WTC11 (cell line): ENCODE measurements at regions not wholly inside any gene's neighbourhood (a gene's known extent, or its start where the extent isn't known, plus 50 kb on each side); places are given as distances from the start of the nearest gene placed in this dataset.
"Not testable (repeated sequence)": the region's sequence is repeated elsewhere in the genome, so short reads cannot be mapped to it uniquely, and the experiment has no call there.

Experiments used
- ATAC-seq: fragments of 200-7000 bp; cut with Tn5 transposase; 2 replicates; pipeline ENCODE4 v1.10.0; 2021; ENCODE audit warnings: mild to moderate bottlenecking, moderate library complexity
- CTCF ChIA-PET: fragments of 300-600 bp; sonication (Branson Sonifier 250); formaldehyde crosslinking; loops from one replicate; lab custom pipeline; 2021; ENCODE audit warnings: antibody characterized with exemption; lab: Charles Lee
- POLR2A ChIA-PET: fragments of 350-600 bp; sonication (Branson Sonifier 250); formaldehyde crosslinking; loops from one replicate; lab custom pipeline; 2021; ENCODE audit warnings: antibody characterized with exemption; lab: Charles Lee
- DNase-seq: peaks from one replicate; pipeline ENCODE4 v3.0.0; 2021; ENCODE audit warnings: low spot score
- H3K27ac Mint-ChIP-seq: 2 replicates; pipeline ENCODE4 v1.8.0; 2021; ENCODE audit warnings: mixed read lengths
- H3K27me3 Mint-ChIP-seq: 2 replicates; pipeline ENCODE4 v1.8.0; 2021; ENCODE audit warnings: low read depth, mild to moderate bottlenecking, moderate library complexity, mixed read lengths
- H3K36me3 Mint-ChIP-seq: 2 replicates; pipeline ENCODE4 v1.8.0; 2021; ENCODE audit warnings: mixed read lengths
- H3K4me1 Mint-ChIP-seq: 2 replicates; pipeline ENCODE4 v1.8.0; 2022; ENCODE audit warnings: mixed read lengths
- H3K4me3 Mint-ChIP-seq: 2 replicates; pipeline ENCODE4 v1.8.0; 2021; ENCODE audit warnings: mild to moderate bottlenecking, moderate library complexity, mixed read lengths
- H3K9me3 Mint-ChIP-seq: 2 replicates; pipeline ENCODE4 v1.8.0; 2021; ENCODE audit warnings: mixed read lengths
- ETV6 ChIP-seq: sonication (generic); formaldehyde crosslinking; IDR thresholded peaks from 2 replicates; pipeline ENCODE4 v1.8.1; 2022; ENCODE audit warnings: mild to moderate bottlenecking, missing genetic modification reagents
- FOXP1 ChIP-seq: sonication (generic); formaldehyde crosslinking; IDR thresholded peaks from 2 replicates; pipeline ENCODE4 v1.8.0; 2022; ENCODE audit warnings: missing genetic modification reagents, mild to moderate bottlenecking, moderate library complexity, borderline replicate concordance
- NFYB ChIP-seq: sonication (generic); formaldehyde crosslinking; conservative IDR thresholded peaks from 2 replicates; pipeline ENCODE4 v1.8.0; 2022; ENCODE audit warnings: low read depth, missing genetic modification reagents
- SMAD3 ChIP-seq: sonication (generic); formaldehyde crosslinking; IDR thresholded peaks from 2 replicates; pipeline ENCODE4 v1.8.0; 2022; ENCODE audit warnings: missing genetic modification reagents, mild to moderate bottlenecking, borderline replicate concordance
- ZNF317 ChIP-seq: sonication (generic); formaldehyde crosslinking; IDR thresholded peaks from 2 replicates; pipeline ENCODE4 v1.8.1; 2023; ENCODE audit warnings: low read depth, mild to moderate bottlenecking, moderate library complexity, missing genetic modification reagents, borderline replicate concordance
- TF ChIP-seq, protein P1 (sequence below): sonication (generic); formaldehyde crosslinking; IDR thresholded peaks from 2 replicates; pipeline ENCODE4 v1.8.1; 2023; ENCODE audit warnings: mild to moderate bottlenecking, missing genetic modification reagents, borderline replicate concordance

DNA sequence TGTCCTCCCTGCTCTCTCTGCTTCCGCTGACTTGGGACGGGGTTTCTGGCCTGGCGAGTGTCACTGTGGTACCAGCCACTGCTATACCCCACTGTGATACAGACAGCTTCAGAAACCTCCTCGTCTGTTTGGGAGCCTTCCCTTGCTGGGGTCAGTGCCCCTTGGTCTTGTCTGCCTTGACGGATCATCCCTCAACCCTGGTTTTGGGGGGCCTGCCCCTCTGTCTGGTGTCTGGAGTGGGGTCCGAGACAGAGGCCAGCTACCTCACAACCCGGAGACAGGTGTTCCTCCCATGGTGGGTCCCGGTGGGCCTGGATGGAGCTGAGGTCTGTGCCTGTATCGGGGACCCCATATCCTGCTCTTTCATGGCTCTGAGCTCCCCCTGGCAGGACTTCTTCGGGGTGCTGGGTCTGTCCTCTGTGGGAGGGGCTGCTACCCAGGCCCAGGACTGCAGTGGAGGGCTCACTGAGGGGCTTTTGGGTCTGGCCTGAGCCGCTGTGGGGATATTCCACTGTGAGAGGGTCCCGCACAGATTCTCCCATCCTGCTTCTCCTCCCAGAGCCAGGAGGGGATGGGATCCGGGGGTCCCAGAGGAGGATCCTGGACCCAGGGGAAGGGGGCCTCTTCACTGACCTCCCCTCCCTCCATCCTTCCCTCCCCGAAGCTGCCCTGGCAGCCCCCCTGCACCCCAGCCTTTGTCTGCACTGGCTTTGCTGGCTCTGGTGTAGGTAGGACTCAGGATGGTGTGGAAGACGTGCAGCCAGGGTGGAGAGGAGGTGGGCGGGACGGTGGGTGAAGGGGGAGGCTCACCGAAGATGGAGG is 365.5 kb downstream of the TMEM121 start:
- peaks cover 42% of the 10 kb centered on the region for H3K9me3 Mint-ChIP-seq
- peaks cover 53% of the 10 kb centered on the region for H3K36me3 Mint-ChIP-seq
- TF ChIP-seq NFYB (CRISPR knock-in tag) (no peak), FOXP1 (CRISPR knock-in tag) (no peak)
- POLR2A ChIA-PET, result no interaction called here
- H3K4me3 Mint-ChIP-seq, result no peak overlapping the region
- CTCF ChIA-PET, result no interaction called here
- ATAC-seq, result no peak
- H3K4me1 Mint-ChIP-seq, result no peaks in the 10 kb centered on the region
- H3K27ac Mint-ChIP-seq, result no peak overlapping the region
- peaks cover 4% of the 10 kb centered on the region; the same call in 1 of the 2 replicates for H3K27me3 Mint-ChIP-seq
- peak; percentile 3 for DNase-seq

DNA sequence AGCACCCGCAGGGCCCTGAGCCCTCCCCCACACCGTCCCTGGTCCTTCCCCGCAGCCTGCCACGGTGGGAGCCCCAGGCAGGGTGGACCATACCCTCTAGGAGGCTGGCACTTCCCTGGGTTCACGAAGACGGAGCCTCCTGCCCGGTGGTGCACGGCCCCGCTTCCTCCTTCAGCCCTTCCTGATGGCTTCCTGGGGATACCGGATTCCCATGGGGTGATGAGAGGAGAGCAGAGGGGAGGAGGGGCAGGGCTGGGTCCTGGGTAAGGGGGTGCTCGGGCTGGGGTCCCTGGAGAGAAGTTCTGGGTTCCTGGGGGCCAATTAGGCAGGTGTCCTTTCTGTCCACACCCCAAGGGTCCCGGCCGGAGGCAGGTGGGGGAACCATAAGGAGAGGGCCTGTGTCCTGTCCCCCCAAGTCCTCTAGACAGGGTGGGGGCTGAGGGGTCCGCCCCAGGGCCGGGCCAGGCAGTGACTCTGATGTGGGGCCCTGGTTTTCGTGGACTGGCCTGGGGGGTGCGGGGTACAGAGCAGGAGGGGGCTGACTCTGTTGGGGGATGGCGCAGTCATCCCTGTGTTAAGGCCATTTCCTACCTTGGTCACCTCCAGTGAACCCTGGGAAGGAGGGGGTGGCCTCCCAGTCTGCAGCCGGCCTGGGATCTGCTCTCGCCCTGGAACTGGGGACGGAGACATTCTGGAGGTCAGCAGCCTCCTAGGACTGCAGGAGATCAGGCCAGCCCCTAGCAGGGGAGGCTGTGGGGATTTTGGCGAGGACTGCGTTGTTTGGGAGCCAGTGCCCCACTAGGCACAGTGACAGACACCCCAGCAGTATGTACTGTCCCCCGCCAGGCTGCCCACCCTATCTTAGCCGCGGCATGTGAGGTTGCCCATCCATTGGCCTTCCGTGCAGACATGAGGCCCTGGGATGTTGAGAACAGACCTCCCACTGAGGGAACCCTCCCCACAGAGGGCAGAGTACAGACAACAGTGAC is 366.4 kb downstream of the TMEM121 start:
- ATAC-seq, DNase-seq, H3K4me3 Mint-ChIP-seq, POLR2A ChIA-PET, H3K27me3 Mint-ChIP-seq, H3K27ac Mint-ChIP-seq, H3K4me1 Mint-ChIP-seq, CTCF ChIA-PET: not testable (repeated sequence)
- Mint-ChIP-seq H3K36me3 (peaks cover 51% of the 10 kb centered on the region), H3K9me3 (peaks cover 44% of the 10 kb centered on the region)

DNA sequence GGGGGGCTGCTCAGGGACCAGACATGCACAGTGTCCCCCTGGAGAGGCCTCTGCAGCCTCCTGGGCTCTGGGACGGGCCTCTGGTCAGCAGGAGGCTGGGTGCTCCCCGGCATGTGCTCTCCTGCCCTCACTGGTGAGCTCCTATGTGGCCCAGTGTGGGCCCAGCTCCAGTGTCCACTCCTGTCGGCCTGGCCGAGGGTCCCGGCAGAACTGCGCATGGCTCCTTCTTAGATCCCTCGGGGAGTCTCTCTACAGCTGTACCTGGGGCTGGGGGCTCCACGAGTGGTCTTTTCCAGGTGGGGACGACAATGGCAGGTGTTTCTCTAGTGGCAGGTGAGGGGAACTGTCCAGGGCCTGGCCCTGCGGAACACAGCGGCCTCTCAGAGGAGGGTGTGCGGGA is 367.3 kb downstream of the TMEM121 start:
- H3K4me3 Mint-ChIP-seq, H3K27ac Mint-ChIP-seq, H3K27me3 Mint-ChIP-seq, H3K4me1 Mint-ChIP-seq, POLR2A ChIA-PET, DNase-seq, CTCF ChIA-PET, ATAC-seq: not testable (repeated sequence)
- Mint-ChIP-seq H3K36me3 (peaks cover 46% of the 10 kb centered on the region), H3K9me3 (peaks cover 43% of the 10 kb centered on the region)

DNA sequence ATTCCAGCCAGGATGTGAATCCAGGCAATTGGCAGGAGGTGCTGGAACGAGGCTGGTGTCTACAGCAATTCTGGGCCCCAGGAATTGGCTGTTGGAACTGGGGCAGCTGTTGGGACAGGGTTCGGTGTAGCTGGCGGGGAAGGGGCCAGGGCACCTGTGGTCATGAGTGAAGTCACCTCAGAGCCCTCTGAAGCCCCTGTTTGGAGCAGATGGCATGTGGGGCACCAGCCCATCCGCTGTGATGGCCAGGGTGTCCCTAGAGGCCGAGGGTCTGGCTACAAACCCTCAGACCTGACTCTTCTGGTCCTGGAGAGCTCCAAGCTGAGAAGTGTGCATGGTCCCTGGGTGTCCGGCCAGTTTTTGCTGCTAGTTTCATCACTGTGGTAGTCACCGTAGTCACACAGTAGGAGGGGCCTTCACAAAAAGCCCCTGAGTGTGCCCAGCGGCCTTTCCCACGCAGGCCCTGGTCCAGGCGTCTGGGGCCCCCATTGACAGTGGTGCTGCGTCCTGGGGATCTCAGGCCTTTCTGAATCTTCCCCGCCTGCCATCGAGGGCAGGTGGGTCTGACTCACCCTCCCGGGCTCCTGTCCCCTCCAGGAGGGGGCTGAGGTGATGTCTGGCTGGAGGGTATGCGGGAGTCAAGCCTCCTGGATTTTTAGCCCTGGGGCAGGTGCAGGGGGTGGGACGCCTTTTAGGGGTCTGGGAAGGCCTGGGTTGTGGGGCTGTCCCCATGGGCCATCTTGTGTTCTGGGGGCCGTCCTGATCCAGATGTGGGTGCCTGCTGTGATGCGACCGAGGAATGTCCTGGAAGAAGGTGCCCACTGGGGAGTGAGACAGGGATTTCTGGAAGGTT is 368.0 kb downstream of the TMEM121 start:
- ChIA-PET POLR2A (no interaction called here), CTCF (no interaction called here)
- H3K4me3 Mint-ChIP-seq, result no peak overlapping the region
- peaks cover 44% of the 10 kb centered on the region for H3K36me3 Mint-ChIP-seq
- peaks cover 39% of the 10 kb centered on the region for H3K9me3 Mint-ChIP-seq
- no peak overlapping the region for H3K27ac Mint-ChIP-seq
- no peak for ATAC-seq
- no peaks in the 10 kb centered on the region for H3K4me1 Mint-ChIP-seq
- no peaks in the 10 kb centered on the region; the same call in 1 of the 2 replicates for H3K27me3 Mint-ChIP-seq
- TF ChIP-seq, protein P1, sequence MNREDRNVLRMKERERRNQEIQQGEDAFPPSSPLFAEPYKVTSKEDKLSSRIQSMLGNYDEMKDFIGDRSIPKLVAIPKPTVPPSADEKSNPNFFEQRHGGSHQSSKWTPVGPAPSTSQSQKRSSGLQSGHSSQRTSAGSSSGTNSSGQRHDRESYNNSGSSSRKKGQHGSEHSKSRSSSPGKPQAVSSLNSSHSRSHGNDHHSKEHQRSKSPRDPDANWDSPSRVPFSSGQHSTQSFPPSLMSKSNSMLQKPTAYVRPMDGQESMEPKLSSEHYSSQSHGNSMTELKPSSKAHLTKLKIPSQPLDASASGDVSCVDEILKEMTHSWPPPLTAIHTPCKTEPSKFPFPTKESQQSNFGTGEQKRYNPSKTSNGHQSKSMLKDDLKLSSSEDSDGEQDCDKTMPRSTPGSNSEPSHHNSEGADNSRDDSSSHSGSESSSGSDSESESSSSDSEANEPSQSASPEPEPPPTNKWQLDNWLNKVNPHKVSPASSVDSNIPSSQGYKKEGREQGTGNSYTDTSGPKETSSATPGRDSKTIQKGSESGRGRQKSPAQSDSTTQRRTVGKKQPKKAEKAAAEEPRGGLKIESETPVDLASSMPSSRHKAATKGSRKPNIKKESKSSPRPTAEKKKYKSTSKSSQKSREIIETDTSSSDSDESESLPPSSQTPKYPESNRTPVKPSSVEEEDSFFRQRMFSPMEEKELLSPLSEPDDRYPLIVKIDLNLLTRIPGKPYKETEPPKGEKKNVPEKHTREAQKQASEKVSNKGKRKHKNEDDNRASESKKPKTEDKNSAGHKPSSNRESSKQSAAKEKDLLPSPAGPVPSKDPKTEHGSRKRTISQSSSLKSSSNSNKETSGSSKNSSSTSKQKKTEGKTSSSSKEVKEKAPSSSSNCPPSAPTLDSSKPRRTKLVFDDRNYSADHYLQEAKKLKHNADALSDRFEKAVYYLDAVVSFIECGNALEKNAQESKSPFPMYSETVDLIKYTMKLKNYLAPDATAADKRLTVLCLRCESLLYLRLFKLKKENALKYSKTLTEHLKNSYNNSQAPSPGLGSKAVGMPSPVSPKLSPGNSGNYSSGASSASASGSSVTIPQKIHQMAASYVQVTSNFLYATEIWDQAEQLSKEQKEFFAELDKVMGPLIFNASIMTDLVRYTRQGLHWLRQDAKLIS, result no peak
- TF ChIP-seq SMAD3 (CRISPR knock-in tag), result no peak
- DNase-seq, result peak; percentile 1

DNA sequence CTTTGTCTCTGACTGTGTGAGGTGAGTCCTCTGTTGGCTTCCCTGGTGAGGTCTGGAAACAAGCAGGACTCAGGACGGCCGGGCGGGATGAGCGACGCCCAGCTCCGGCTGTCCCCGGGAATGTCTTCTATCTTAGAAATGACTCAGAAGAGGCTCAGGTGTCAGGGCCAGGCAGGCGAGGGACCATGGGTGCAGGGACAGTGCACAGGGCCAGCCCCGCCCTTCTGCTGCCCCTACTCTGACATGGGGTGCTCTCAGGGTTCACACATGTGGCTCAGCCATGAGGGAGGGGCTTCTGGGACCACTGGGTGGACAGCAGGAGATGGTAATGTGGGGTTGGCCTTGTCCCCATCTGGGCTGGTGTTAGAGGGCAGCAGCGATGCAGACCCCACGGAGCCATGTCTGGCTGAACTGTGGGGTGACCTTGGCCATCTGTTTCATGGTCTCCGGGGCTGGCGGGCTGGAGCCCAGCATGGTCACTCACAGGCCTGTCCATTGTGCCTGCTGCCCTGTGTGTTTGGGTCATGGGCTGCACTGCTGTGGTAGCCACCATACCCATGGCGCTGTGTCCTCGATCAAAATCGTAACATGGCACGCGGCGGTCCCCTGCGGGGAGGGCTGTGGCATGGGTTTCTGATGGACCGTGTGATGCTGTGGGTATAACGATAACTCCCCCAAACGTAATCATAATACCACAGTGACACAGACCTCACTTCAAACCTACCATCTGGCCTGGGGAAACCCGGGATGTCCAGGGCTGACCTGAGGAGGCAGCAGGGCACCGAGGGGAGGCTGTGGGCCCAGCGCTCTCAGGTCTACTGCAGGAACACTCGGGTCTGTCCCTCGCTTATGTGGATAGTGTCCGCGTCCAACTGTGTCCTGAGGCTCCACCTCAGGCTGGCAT is 368.8 kb downstream of the TMEM121 start:
- H3K36me3 Mint-ChIP-seq, result peaks cover 44% of the 10 kb centered on the region
- peaks cover 35% of the 10 kb centered on the region for H3K9me3 Mint-ChIP-seq
- no peak overlapping the region for H3K4me3 Mint-ChIP-seq
- H3K27ac Mint-ChIP-seq, result no peak overlapping the region
- DNase-seq, result peak; percentile 1
- no peaks in the 10 kb centered on the region; the same call in 1 of the 2 replicates for H3K27me3 Mint-ChIP-seq
- TF ChIP-seq ZNF317 (CRISPR knock-in tag), result no peak
- TF ChIP-seq ETV6, result no peak
- CTCF ChIA-PET, result no interaction called here
- H3K4me1 Mint-ChIP-seq, result no peaks in the 10 kb centered on the region
- POLR2A ChIA-PET, result no interaction called here
- no peak for ATAC-seq

DNA sequence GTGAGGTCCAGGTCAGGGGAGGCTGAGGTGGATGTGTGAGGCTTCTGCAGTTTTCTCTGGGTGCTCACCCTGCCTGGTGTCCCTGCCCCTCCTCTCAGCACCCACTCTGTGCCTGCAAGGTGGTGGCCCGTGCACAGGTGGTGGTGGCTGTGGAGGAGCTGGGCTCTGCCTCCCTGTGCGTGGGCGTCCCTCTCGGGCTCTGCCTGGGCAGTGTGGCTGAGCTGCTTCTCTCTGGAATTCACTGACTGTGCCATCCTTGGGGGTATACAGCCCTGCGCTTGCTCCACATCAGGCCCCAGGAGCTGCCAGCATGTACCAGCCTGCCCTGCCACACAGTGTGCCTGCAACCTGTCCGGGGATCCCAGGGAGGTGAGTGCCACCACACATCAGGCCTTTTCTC is 369.8 kb downstream of the TMEM121 start:
- peaks cover 40% of the 10 kb centered on the region for H3K36me3 Mint-ChIP-seq
- POLR2A ChIA-PET, H3K4me3 Mint-ChIP-seq, H3K4me1 Mint-ChIP-seq, ATAC-seq, H3K27me3 Mint-ChIP-seq, CTCF ChIA-PET, H3K27ac Mint-ChIP-seq: not testable (repeated sequence)
- H3K9me3 Mint-ChIP-seq, result peaks cover 32% of the 10 kb centered on the region
- peak; percentile 3 for DNase-seq

DNA sequence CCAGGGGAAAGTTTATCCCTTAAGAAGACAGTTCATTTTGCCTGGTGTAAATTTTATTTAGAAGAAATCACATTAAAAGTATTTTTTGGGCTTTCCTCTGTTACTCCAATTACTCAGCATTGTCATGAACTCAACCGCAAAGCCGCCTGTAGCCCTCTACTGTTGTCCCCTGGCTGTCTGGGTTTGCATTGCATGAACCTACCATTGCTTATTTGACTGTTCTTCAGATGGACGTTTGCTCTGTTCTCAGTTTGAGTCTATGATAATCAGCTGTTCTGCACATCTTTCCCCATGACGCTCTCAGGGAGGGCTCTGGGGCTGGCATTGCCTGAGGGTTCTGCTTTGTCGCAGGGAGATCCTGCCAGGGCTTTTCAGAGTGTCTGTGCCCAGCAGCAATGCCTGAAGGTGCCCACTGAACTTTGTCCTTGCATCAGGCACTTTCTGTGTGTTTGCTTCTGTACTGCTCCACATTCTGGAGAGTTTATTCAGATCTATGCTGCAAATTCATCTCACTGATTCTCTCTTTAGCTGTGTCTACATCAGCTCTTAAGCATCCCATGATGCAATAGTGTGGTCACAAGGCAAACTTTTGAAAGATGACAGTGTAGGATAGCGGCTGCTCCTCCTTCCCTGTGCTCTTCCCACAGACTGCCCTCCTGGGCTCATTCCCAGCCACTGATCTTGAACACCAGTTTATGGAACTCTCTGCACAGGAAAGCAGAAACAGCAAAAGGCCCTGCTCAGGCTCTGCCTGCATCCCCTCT is 370.8 kb downstream of the TMEM121 start:
- H3K4me1 Mint-ChIP-seq, H3K4me3 Mint-ChIP-seq, DNase-seq, CTCF ChIA-PET, H3K27ac Mint-ChIP-seq, ATAC-seq, H3K27me3 Mint-ChIP-seq, POLR2A ChIA-PET: not testable (repeated sequence)
- Mint-ChIP-seq H3K9me3 (peaks cover 32% of the 10 kb centered on the region), H3K36me3 (peaks cover 40% of the 10 kb centered on the region)
